Thyroid gland (tissue), 4 donors: ENCODE measurements at regions not wholly inside any gene's neighbourhood (a gene's known extent, or its start where the extent isn't known, plus 50 kb on each side); places are given as distances from the start of the nearest gene placed in this dataset.

Experiments used
- DNase-seq, 2 donors: peaks; one replicate each; pipeline ENCODE4 v3.0.0-alpha.2; 2019
- H3K27ac ChIP-seq, 3 donors: fragments of 200-600 bp; sonication (generic); 1 replicate in 2 of 3; 2 replicates in 1 of 3; pipeline ENCODE4 v1.5.1; 2016 to 2019; ENCODE audit warnings: mild to moderate bottlenecking in 1 of 3, moderate library complexity in 1 of 3
- H3K27me3 ChIP-seq: fragments of 200-600 bp; sonication (generic); one replicate; pipeline ENCODE4 v1.5.1; 2019
- H3K36me3 ChIP-seq, 2 donors: fragments of 200-600 bp; sonication (generic); one replicate each; pipeline ENCODE4 v1.5.1; 2016 to 2019
- H3K4me1 ChIP-seq, 2 donors: fragments of 200-600 bp; sonication (generic); one replicate each; pipeline ENCODE4 v1.5.1; 2017 to 2019
- H3K4me3 ChIP-seq, 3 donors: fragments of 200-600 bp; sonication (generic); replicated peaks in 1 of 3; 1 replicate in 2 of 3; 2 replicates in 1 of 3; pipeline ENCODE4 v1.5.1; 2016; ENCODE audit warnings: mild to moderate bottlenecking in 1 of 3
- H3K9me3 ChIP-seq: fragments of 200-600 bp; sonication (generic); one replicate; pipeline ENCODE4 v1.5.1; 2017
- CTCF ChIP-seq, 6 experiments: fragments of 200-600 bp in 3 of 6; fragments of 450-650 bp in 3 of 6; sonication (generic) in 3 of 6; IDR thresholded peaks; one replicate each; pipeline ENCODE4 v1.5.1; 2016 to 2019; ENCODE audit warnings: antibody characterized with exemption in 6 of 6, mild to moderate bottlenecking in 2 of 6, inconsistent platforms in 1 of 6, moderate library complexity in 1 of 6
- POLR2A ChIP-seq, 2 donors: fragments of 450-650 bp; IDR thresholded peaks; one replicate each; pipeline ENCODE4 v1.6.1; 2017; ENCODE audit warnings: antibody characterized with exemption in 2 of 2, mild to moderate bottlenecking in 2 of 2, moderate library complexity in 1 of 2
- WGBS, 2 donors: methylation state at CpG; one replicate each; pipeline ENCODE4 v1.1.5; 2017; 5-methylcytosine and 5-hydroxymethylcytosine counted together
- intact Hi-C: fragments of 100-400 bp; cut with DNase I; formaldehyde crosslinking; loops from one replicate; pipeline ENCODE4 v1.15.1; 2023

GRCh38 chr6:156725712-156726111, 51.5 kb upstream of the ARID1B start:
- Histone ChIP-seq H3K4me3 (no peak overlapping the region), H3K27ac (no peak overlapping the region), H3K36me3 (no peaks in the 10 kb centered on the region), H3K9me3 (no peaks in the 10 kb centered on the region), H3K27me3 (no peaks in the 10 kb centered on the region), H3K4me1 (peaks cover 14 to 18% of the 10 kb centered on the region in 2 donors)
- TF ChIP-seq CTCF (IDR thresholded peaks at IDR 0.05) (no peak), POLR2A (IDR thresholded peaks at IDR 0.05) (no peak)
- intact Hi-C loops: no loop called here
- no peak for DNase-seq

GRCh38 chr6:156720691-156721685, 56.2 kb upstream of the ARID1B start:
- no peaks in the 10 kb centered on the region for H3K36me3 ChIP-seq
- H3K4me1 ChIP-seq: peaks cover 25 to 36% of the 10 kb centered on the region in 2 donors
- 25 to 37% methylated on average over 17 of the region's 17 CpGs for WGBS, 2 donors
- no peaks in the 10 kb centered on the region for H3K9me3 ChIP-seq
- peak; percentile 85 to 87 for DNase-seq
- intact Hi-C loops: loop anchor here (5.0 kb wide), 1 partner anchor 34 kb away; no protein-coding TSS in a partner anchor
- TF ChIP-seq POLR2A (IDR thresholded peaks at IDR 0.05) (peak in 1 of 2 donors; percentile 46), CTCF (IDR thresholded peaks at IDR 0.05) (peak in 1 of 6 experiments; percentile 8)
- no peak overlapping the region for H3K4me3 ChIP-seq
- no peaks in the 10 kb centered on the region for H3K27me3 ChIP-seq
- peak overlapping the region; percentile 87 to 99 (median 96) for H3K27ac ChIP-seq

GRCh38 chr6:156719720-156720563, 57.2 kb upstream of the ARID1B start:
- peak overlapping the region; percentile 87 to 99 (median 96) for H3K27ac ChIP-seq
- peaks cover 25 to 36% of the 10 kb centered on the region in 2 donors for H3K4me1 ChIP-seq
- no peaks in the 10 kb centered on the region for H3K9me3 ChIP-seq
- DNase-seq: peak; percentile 99
- no peak for TF ChIP-seq CTCF (IDR thresholded peaks at IDR 0.05)
- TF ChIP-seq POLR2A (IDR thresholded peaks at IDR 0.05): peak; percentile 20 to 62
- intact Hi-C loops: loop anchor here (5.0 kb wide), 1 partner anchor 33 kb away; no protein-coding TSS in a partner anchor
- no peaks in the 10 kb centered on the region for H3K27me3 ChIP-seq
- no peaks in the 10 kb centered on the region for H3K36me3 ChIP-seq
- 24 to 25% methylated on average over 16 to 31 of the region's 50 CpGs for WGBS, 2 donors
- H3K4me3 ChIP-seq: peak overlapping the region in 1 of 3 donors; percentile 3

- Histone ChIP-seq H3K27me3 (no peaks in the 10 kb centered on the region), H3K9me3 (no peaks in the 10 kb centered on the region), H3K4me1 (peaks cover 25 to 36% of the 10 kb centered on the region in 2 donors), H3K27ac (peak overlapping the region; percentile 87 to 99 (median 96)), H3K4me3 (peak overlapping the region in 1 of 3 donors; percentile 3), H3K36me3 (no peaks in the 10 kb centered on the region)
- intact Hi-C loops: no loop called here
- DNase-seq: peak in 1 of 2 donors; percentile 6
- TF ChIP-seq POLR2A (IDR thresholded peaks at IDR 0.05) (no peak), CTCF (IDR thresholded peaks at IDR 0.05) (no peak)
- WGBS, 2 donors: 75 to 81% methylated on average over 13 of the region's 13 CpGs
These were observed 57.8 kb upstream of the ARID1B start for GRCh38 chr6:156719395-156719719.
